Non-pigmented ciliary epithelial cell (primary cell): ENCODE measurements at regions not wholly inside any gene's neighbourhood (a gene's known extent, or its start where the extent isn't known, plus 50 kb on each side); places are given as distances from the start of the nearest gene placed in this dataset.
"Not testable (repeated sequence)": the region's sequence is repeated elsewhere in the genome, so short reads cannot be mapped to it uniquely, and the experiment has no call there.

Experiments used
- DNase-seq: peaks from one replicate; pipeline ENCODE4 v3.0.0-alpha.2; 2010; ENCODE audit warnings: low read depth

GRCh38 chr12:47610686-47611252 is 95.1 kb downstream of the RPAP3 start:
- DNase-seq: no peak

GRCh38 chr12:47609806-47610205 is 96.0 kb downstream of the RPAP3 start:
- no peak for DNase-seq

GRCh38 chr12:47608671-47609070 is 97.2 kb downstream of the RPAP3 start:
- not testable (repeated sequence) for DNase-seq

- DNase-seq: peak; percentile 43
These were observed 101.5 kb downstream of the RPAP3 start for GRCh38 chr12:47604221-47604873.

- DNase-seq: no peak
These were observed 102.8 kb downstream of the RPAP3 start for GRCh38 chr12:47602949-47603558.

GRCh38 chr12:47602325-47602724 is 103.5 kb downstream of the RPAP3 start:
- peak; percentile 13 for DNase-seq

- no peak for DNase-seq
These were observed 104.8 kb downstream of the RPAP3 start for GRCh38 chr12:47601071-47601470.

- DNase-seq: no peak
These were observed 114.0 kb downstream of the RPAP3 start for GRCh38 chr12:47591795-47592194.

- DNase-seq: no peak
These were observed 114.5 kb downstream of the RPAP3 start for GRCh38 chr12:47591361-47591791.

GRCh38 chr12:47590771-47591360 is 115.0 kb downstream of the RPAP3 start:
- no peak for DNase-seq

- no peak for DNase-seq
These were observed 118.7 kb downstream of the RPAP3 start for GRCh38 chr12:47586952-47587669.

GRCh38 chr12:47585507-47585906 is 120.3 kb downstream of the RPAP3 start:
- DNase-seq: no peak

GRCh38 chr12:47578836-47579235 is 127.0 kb downstream of the RPAP3 start:
- no peak for DNase-seq

GRCh38 chr12:47577206-47577989 is 128.4 kb downstream of the RPAP3 start:
- no peak for DNase-seq

- DNase-seq: no peak
These were observed 129.4 kb downstream of the RPAP3 start for GRCh38 chr12:47576289-47576945.

GRCh38 chr12:47574252-47575021 is 131.4 kb downstream of the RPAP3 start:
- DNase-seq: no peak

GRCh38 chr12:47573146-47573659 is 132.6 kb downstream of the RPAP3 start:
- DNase-seq: no peak

- no peak for DNase-seq
These were observed 135.7 kb downstream of the RPAP3 start for GRCh38 chr12:47570151-47570550.

GRCh38 chr12:47562201-47562600 is 143.6 kb downstream of the RPAP3 start:
- no peak for DNase-seq

- no peak for DNase-seq
These were observed 144.1 kb downstream of the RPAP3 start for GRCh38 chr12:47561746-47562145.
